Suppressor macrophage treated with lipopolysaccharide for 1 hour (primary cell): ENCODE measurements at regions not wholly inside any gene's neighbourhood (a gene's known extent, or its start where the extent isn't known, plus 50 kb on each side); places are given as distances from the start of the nearest gene placed in this dataset.
"Not testable (repeated sequence)": the region's sequence is repeated elsewhere in the genome, so short reads cannot be mapped to it uniquely, and the experiment has no call there.

Experiments used
- DNase-seq, 3 donors: peaks; one replicate each; pipeline ENCODE4 v3.0.0-alpha.2; 2020 to 2022

DNA sequence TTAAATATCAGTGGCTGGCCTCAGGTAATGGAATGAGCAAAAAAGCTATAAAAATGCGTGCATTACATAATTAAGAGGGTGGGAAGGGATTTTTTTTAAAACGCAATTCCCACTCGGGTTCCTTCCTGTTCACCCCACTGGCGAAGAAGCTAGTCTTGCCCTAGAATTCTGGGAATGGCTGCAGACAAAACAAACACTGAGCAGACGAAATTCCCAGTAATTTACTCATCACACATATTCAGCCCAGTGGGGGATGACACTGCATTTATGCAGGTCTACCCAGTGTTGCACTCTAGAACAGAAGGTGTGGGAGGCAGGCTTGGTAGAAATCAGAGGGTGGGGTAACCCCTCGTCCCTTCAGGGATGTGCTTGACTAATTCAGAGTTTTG, 2695.0 kb upstream of the DEFB115 start:
- no peak for DNase-seq

GRCh38 chr20:28562899-28563521, 2694.5 kb upstream of the DEFB115 start:
- peak in 1 of 3 donors; percentile 17 for DNase-seq

GRCh38 chr20:28564024-28564423, 2693.4 kb upstream of the DEFB115 start:
- DNase-seq, result not testable (repeated sequence)

- DNase-seq, result peak in 1 of 3 donors; percentile 16
These were observed 2692.6 kb upstream of the DEFB115 start for GRCh38 chr20:28564688-28565463.

GRCh38 chr20:28575991-28576390, 2681.5 kb upstream of the DEFB115 start:
- peak in 1 of 3 donors; percentile 17 for DNase-seq

- not testable (repeated sequence) for DNase-seq
These were observed 2665.8 kb upstream of the DEFB115 start for GRCh38 chr20:28591680-28592079.

DNA sequence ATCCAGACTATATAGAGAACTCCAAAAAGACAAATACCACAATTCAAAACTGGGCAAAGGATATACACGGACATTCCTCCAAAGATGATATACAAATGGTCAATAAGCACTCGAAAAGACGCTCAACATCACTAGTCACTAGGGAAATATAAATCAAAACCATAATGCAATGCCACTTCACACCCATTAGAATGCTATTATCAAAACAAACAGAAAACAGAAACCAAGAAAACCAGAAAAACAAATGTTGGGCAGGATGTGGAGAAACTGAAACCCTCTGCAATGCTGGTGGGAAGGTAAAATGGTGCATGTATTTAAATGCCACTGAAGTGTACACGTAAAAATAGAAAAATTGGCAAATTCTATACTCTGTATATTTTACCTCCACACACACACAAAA, 2664.1 kb upstream of the DEFB115 start:
- not testable (repeated sequence) for DNase-seq

- not testable (repeated sequence) for DNase-seq
These were observed 2663.0 kb upstream of the DEFB115 start for GRCh38 chr20:28594476-28594875.

GRCh38 chr20:28602006-28602402, 2655.5 kb upstream of the DEFB115 start:
- DNase-seq, result not testable (repeated sequence)

- peak; percentile 88 to 91 (median 89) for DNase-seq
These were observed 2654.9 kb upstream of the DEFB115 start for GRCh38 chr20:28602403-28603217.

- DNase-seq, result not testable (repeated sequence)
These were observed 2654.3 kb upstream of the DEFB115 start for GRCh38 chr20:28603218-28603577.

- DNase-seq, result no peak
These were observed 2641.1 kb upstream of the DEFB115 start for GRCh38 chr20:28616354-28616753.

GRCh38 chr20:28619956-28620651, 2637.4 kb upstream of the DEFB115 start:
- DNase-seq, result not testable (repeated sequence)

DNA sequence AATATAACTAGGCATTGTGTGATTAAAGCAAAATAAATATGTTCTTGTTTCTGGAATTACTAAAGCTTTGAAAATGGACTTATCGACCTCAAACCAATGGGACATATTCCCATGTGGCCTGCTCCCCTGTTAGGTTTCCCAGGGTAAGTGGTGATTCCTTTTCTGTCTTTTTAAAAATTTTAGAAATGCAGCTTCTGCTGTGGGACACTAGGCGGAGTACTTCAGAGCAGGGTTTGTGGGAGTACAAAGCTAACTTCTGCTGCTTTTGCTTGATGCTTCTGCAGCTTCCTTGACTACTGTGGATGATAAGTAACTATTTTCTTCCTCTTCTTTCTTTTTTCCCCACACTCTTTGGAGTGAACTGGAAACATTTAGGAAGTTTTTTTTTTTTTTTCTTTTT, 2632.4 kb upstream of the DEFB115 start:
- DNase-seq, result not testable (repeated sequence)

DNA sequence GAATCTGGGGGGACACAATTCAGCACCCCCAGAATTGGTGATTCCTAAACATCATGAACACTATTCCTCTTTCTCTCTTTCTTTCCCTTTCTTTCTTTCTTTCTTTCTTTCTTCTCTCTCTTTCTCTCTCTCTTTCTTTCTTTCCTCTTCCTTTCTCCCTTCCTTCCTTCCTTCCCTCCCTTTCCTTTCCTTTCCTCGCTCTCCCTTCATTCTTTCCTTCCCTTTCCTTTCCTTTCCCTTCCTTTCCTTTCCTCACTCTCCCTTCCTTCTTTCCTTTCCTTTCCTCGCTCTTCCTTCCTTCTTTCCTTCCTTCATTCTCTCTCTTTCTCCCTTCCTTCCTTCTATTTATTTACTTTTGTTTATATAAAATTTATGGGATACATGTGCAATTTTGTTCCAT, 2616.6 kb upstream of the DEFB115 start:
- not testable (repeated sequence) for DNase-seq
